ENCODE measurements at regions not wholly inside any gene's neighbourhood (a gene's known extent, or its start where the extent isn't known, plus 50 kb on each side); places are given as distances from the start of the nearest gene placed in this dataset.

DNA sequence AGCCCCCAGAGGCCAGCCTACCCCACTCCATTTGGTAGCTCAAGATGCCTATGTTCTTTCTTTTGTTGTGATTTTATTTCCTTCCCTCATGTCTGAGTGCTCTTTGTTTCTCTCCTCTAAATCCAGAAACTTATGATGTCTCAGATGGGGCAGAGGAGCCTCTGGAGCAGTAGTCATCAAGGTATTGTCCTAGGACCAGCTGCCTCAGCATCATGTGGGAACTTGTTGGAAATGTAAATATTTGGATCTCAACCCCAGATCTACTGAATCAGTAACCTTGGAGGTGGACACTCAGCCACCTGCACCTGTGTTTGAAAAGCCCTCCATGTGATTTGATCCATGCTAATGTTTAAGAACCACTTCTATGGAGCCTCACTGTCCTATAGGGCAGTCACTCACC, 593.1 kb upstream of the PLXNA2 start:
- Histone ChIP-seq H3K4me2 (ENCODE audit: low read depth, low read length, poor library complexity, severe bottlenecking) (no peak overlapping the region), H3K9me2 (replicated peaks; ENCODE audit: low read depth, low read length) (no peaks in the 10 kb centered on the region), H2AFZ (ENCODE audit: low read length) (no peak overlapping the region), H3K9ac (ENCODE audit: low read depth, low read length, poor library complexity, severe bottlenecking) (no peak overlapping the region), H3K27me3 (ENCODE audit: insufficient read depth, low read length, poor library complexity, severe bottlenecking) (no peaks in the 10 kb centered on the region), H3F3A (ENCODE audit: low read depth) (no peaks in the 10 kb centered on the region), H3K9me3 (ENCODE audit: insufficient read depth, low read depth, low read length) (no peaks in the 10 kb centered on the region; the same call in 1 of the 2 replicates), H4K20me1 (ENCODE audit: insufficient read depth, low read length, poor library complexity, severe bottlenecking) (no peaks in the 10 kb centered on the region), H3K36me3 (ENCODE audit: insufficient read depth, low read length) (no peaks in the 10 kb centered on the region), H3K4me3 (ENCODE audit: low read length, poor library complexity, severe bottlenecking) (no peak overlapping the region), H3K79me2 (ENCODE audit: insufficient read depth, low read length) (no peaks in the 10 kb centered on the region), H3K4me1 (ENCODE audit: insufficient read depth, low read length, poor library complexity, severe bottlenecking) (no peaks in the 10 kb centered on the region)
- TF ChIP-seq EZH2phosphoT487 (IDR thresholded peaks at IDR 0.05; ENCODE audit: borderline replicate concordance) (no peak), CTCF (conservative IDR thresholded peaks at IDR 0.05; ENCODE audit: low read length) (no peak)

GRCh38 chr1:208841436-208841835, 597.3 kb upstream of the PLXNA2 start:
- Histone ChIP-seq H4K20me1 (ENCODE audit: insufficient read depth, low read length, poor library complexity, severe bottlenecking) (no peaks in the 10 kb centered on the region), H3K4me2 (ENCODE audit: low read depth, low read length, poor library complexity, severe bottlenecking) (no peak overlapping the region), H3K36me3 (ENCODE audit: insufficient read depth, low read length) (no peaks in the 10 kb centered on the region), H3K27me3 (ENCODE audit: insufficient read depth, low read length, poor library complexity, severe bottlenecking) (no peaks in the 10 kb centered on the region), H3K4me3 (ENCODE audit: low read length, poor library complexity, severe bottlenecking) (no peak overlapping the region), H3K79me2 (ENCODE audit: insufficient read depth, low read length) (no peaks in the 10 kb centered on the region), H3K4me1 (ENCODE audit: insufficient read depth, low read length, poor library complexity, severe bottlenecking) (no peaks in the 10 kb centered on the region), H3K9me2 (replicated peaks; ENCODE audit: low read depth, low read length) (no peaks in the 10 kb centered on the region), H3K9me3 (ENCODE audit: insufficient read depth, low read depth, low read length) (no peaks in the 10 kb centered on the region), H2AFZ (ENCODE audit: low read length) (no peak overlapping the region), H3K9ac (ENCODE audit: low read depth, low read length, poor library complexity, severe bottlenecking) (no peak overlapping the region), H3F3A (ENCODE audit: low read depth) (no peaks in the 10 kb centered on the region)
- TF ChIP-seq CTCF (conservative IDR thresholded peaks at IDR 0.05; ENCODE audit: low read length), result no peak
- no peak for TF ChIP-seq EZH2phosphoT487 (IDR thresholded peaks at IDR 0.05; ENCODE audit: borderline replicate concordance)

GRCh38 chr1:208842451-208842850, 598.3 kb upstream of the PLXNA2 start:
- H3F3A ChIP-seq (ENCODE audit: low read depth), result no peaks in the 10 kb centered on the region
- no peak overlapping the region for H2AFZ ChIP-seq (ENCODE audit: low read length)
- no peaks in the 10 kb centered on the region for H3K36me3 ChIP-seq (ENCODE audit: insufficient read depth, low read length)
- H3K9me3 ChIP-seq (ENCODE audit: insufficient read depth, low read depth, low read length), result no peaks in the 10 kb centered on the region
- no peak overlapping the region for H3K4me2 ChIP-seq (ENCODE audit: low read depth, low read length, poor library complexity, severe bottlenecking)
- no peaks in the 10 kb centered on the region for H3K79me2 ChIP-seq (ENCODE audit: insufficient read depth, low read length)
- H3K4me1 ChIP-seq (ENCODE audit: insufficient read depth, low read length, poor library complexity, severe bottlenecking), result no peaks in the 10 kb centered on the region
- H4K20me1 ChIP-seq (ENCODE audit: insufficient read depth, low read length, poor library complexity, severe bottlenecking), result no peaks in the 10 kb centered on the region
- no peaks in the 10 kb centered on the region for H3K27me3 ChIP-seq (ENCODE audit: insufficient read depth, low read length, poor library complexity, severe bottlenecking)
- H3K9ac ChIP-seq (ENCODE audit: low read depth, low read length, poor library complexity, severe bottlenecking), result no peak overlapping the region
- TF ChIP-seq CTCF (conservative IDR thresholded peaks at IDR 0.05; ENCODE audit: low read length), result no peak
- no peak for TF ChIP-seq EZH2phosphoT487 (IDR thresholded peaks at IDR 0.05; ENCODE audit: borderline replicate concordance)
- no peak overlapping the region for H3K4me3 ChIP-seq (ENCODE audit: low read length, poor library complexity, severe bottlenecking)
- H3K9me2 ChIP-seq (replicated peaks; ENCODE audit: low read depth, low read length), result no peaks in the 10 kb centered on the region

Data from Loucy (cell line).